Amygdala (tissue), 56 donors: ENCODE measurements at regions not wholly inside any gene's neighbourhood (a gene's known extent, or its start where the extent isn't known, plus 50 kb on each side); places are given as distances from the start of the nearest gene placed in this dataset.

Source experiments
- DNase-seq, 56 donors: peaks; one replicate each; lab custom pipeline; 2025; lab: John Stamatoyannopoulos, UW

DNA sequence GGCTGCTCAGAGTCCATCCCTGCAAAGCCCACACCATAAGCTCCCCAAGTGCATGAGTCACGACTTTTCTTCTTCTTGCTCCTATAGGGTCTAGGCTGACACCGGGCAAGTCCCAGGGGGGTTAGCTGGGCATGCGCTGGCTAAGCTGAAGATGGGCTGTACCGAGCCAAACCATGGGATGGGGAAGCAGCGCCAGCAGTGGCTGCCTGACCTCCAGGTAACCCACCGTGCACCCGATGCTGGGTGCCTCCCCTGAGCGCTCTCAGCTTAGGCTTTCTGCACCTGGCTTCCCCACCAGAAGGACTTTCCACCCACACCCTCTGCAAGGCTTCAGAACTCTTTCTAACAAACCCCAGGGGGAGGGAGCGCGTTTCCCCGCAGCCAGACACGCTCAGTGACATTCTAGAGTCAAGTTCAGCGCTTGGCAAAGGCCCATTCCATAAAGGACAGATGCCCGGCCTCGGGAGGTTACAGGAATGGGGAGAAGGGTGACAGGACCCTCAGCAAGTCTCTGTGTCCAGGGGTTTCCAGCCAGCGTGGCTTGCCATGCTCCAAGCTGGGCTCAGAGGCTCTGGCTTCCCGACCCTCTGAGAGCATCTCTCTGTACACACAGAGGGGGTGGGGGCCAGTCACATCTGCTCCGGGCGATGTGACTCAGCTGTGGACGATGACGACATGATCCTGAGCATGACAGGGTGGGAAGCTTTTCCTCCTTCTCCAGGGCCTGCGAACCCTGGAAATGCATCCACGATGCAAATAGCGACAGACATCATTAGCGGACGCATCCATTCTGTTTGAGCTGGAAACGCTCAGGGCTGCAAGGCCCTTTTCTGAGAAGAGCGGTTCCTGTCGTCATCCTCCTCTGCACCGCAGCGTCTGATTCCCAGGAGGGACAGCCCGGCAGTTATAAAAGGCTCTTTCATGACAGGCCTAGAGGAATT is 107.8 kb downstream of the SIK1 start:
- DNase-seq: peak in 7 of 56 donors; percentile 10 to 67 (median 41)

GRCh38 chr21:43318368-43318767 is 108.6 kb downstream of the SIK1 start:
- DNase-seq: no peak

- no peak for DNase-seq
Observed at GRCh38 chr21:43317959-43318358, 109.0 kb downstream of the SIK1 start.

GRCh38 chr21:43317254-43317748 is 109.6 kb downstream of the SIK1 start:
- no peak for DNase-seq

GRCh38 chr21:43316156-43316845 is 110.6 kb downstream of the SIK1 start:
- no peak for DNase-seq

DNA sequence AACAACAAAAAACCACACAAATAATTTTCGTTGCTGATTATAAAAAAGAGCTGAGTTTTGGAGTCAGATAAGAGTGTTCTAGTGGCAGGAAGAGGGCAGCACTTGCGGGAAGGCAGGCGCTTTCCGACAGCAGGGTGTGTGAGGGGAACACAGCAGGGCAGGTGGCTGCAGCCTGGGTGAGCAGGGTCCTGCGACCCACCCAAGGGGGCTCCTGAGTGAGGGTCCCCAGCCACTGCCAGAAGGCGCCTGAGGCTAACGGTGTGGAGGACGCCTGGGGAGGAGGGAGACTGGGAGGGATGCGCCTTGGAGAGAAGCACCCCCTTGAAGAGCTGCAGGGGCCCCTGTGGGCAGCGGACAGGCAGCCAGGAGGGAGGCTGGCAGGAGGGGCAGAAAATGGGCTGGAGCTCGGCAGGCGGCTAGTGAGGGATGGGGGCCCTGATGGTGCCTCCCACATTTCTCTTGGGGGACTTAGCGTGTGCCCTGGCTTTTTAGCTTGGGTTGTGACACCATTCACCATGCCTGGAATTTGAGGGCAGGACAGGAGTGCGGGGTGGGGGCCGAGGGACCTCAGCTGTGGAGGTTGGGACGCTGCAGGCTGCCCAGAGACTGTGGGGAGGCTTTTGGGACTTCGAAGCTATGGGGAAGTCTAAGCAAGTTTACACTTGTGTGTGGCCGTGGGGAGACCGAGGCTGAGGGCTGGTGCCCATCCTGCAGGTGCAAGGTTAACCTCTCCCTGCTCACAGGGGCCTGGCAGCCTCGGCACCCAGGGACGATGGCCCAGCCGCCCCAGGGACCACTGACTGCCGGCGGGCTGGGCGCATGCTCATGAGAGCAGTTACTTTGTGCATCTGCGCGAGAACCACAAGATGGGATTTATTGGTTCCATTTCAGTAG is 111.4 kb downstream of the SIK1 start:
- DNase-seq: no peak

DNA sequence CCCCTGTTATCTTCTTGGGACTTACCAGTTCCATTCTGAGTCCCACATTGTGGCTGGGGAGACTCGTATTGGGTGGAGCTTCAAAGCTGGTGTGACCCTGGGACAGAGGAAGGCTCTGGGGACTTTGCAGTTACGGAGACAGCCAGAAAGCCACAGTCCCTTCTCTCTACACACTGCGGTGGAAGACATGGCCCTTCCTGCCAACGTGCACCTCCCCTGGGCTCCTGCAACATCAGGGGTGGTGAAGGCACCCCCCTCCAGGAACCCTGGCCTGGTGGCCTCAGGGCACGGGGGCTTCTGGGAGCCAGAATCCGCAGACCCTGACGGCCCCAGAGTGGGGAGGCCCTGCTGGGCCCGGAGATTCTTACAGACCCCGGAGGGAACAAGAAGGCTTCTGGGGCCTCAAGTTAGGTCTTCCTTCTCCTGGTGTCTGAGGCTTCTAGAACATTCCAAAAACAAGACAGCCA is 113.0 kb downstream of the SIK1 start:
- no peak for DNase-seq

GRCh38 chr21:43313221-43313938 is 113.6 kb downstream of the SIK1 start:
- no peak for DNase-seq

GRCh38 chr21:43312751-43313169 is 114.2 kb downstream of the SIK1 start:
- DNase-seq: no peak

- DNase-seq: no peak
Observed at GRCh38 chr21:43312011-43312410, 114.9 kb downstream of the SIK1 start.

DNA sequence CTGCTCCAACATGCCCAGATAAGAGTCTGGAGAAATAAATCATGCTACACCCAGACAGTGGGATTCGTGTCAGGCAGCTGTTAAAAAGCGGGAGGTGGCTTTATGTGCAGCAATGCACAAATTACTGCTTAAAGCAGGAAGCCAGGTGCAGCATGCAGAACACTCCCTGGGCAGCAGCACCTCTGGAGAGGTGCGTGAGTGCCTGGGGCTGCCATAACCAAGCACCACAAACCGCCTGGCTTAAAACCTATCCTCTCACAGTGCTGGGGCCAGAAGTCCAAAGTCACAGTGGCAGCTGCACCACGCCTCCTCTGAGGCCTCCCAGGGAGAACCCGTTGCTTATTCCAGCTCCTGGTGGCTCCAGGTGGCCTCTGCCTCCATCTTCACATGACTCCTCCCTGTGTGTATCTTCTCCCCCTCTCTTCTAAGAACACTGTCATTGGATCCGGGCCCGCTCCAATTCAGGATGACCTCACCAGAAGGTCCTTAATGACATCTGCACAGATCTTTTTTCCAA is 115.6 kb downstream of the SIK1 start:
- no peak for DNase-seq

DNA sequence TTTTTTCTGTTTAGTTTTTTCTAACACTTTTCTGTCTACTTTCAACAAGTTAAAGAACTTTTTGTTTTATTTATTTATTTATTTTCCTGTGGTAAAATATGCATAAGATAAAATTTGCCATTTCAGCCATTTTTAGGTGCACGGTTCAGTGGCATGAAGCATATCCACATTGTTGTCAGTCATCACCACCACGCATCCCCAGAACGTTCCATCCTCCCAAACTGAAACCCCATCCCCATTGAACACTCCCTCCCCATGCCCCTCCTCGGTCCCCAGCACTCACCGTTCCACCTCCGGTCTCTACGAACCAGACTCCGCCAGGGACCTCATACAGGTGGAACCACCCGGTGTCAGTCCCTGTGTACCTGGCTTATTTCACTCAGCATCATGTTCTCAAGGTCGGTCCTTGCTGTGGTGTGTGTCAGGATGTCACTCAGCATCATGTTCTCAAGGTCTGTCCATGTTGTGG is 118.1 kb downstream of the SIK1 start:
- no peak for DNase-seq

- DNase-seq: no peak
Observed at GRCh38 chr21:43308101-43308814, 118.7 kb downstream of the SIK1 start.

- DNase-seq: no peak
Observed at GRCh38 chr21:43307677-43308070, 119.3 kb downstream of the SIK1 start.

GRCh38 chr21:43306911-43307676 is 119.8 kb downstream of the SIK1 start:
- no peak for DNase-seq

DNA sequence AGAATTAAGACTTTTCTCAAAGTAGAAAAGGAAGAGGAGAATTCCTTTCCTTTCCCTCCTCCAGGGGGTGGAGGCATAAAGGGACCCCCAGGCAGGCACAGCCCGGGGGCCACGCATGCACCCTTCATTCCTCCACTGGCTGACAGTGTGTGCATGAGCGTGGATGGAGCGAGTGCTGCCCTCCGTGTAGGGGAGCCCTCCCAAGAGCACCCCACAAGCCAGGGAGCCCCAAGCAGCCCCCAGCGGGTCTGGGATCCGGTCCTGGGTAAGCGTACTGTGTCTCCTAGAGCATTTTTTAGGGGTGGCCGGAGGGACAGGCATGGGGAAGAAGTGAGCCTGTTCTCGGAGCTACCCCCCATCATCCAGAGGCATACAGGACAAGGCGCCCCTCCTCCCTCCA is 120.5 kb downstream of the SIK1 start:
- DNase-seq: no peak

DNA sequence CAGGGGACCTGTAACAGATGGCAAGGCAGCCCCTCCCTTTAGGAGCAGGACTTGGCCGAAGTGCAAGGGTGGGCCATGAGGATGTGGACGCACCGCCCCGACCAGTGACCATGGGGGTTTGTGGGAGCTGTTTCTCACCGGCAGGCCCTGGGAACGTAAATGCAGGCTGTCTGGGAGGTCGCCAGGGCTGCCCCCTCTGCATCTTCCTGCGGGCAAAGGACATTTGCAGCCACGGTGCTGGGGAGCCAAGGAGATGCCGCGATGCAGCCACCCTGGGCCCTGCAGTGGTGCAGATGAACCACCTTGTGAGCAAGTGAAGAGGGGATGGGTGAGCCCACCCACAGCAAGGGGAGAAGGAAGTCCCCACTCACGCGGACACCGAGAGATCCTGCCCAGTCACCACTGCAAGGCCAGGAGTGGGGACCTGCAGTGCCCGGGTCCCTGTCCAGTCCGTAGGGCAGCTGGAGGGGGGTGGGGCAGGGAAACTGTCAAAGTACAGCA is 121.1 kb downstream of the SIK1 start:
- DNase-seq: no peak

GRCh38 chr21:43305336-43305665 is 121.6 kb downstream of the SIK1 start:
- no peak for DNase-seq
